Nephron progenitor cell (in vitro differentiated cells): ENCODE measurements at regions not wholly inside any gene's neighbourhood (a gene's known extent, or its start where the extent isn't known, plus 50 kb on each side); places are given as distances from the start of the nearest gene placed in this dataset.
"Not testable (repeated sequence)": the region's sequence is repeated elsewhere in the genome, so short reads cannot be mapped to it uniquely, and the experiment has no call there.

Experiments used
- DNase-seq: peaks from one replicate; pipeline ENCODE4 v3.0.0; 2021
- H3K27ac Mint-ChIP-seq: 2 replicates; pipeline ENCODE4 v1.8.0; 2021; ENCODE audit warnings: mild to moderate bottlenecking, moderate library complexity, mixed read lengths
- H3K27me3 Mint-ChIP-seq: 2 replicates; pipeline ENCODE4 v1.8.0; 2021; ENCODE audit warnings: mild to moderate bottlenecking, low read depth, mixed read lengths; ENCODE audit not compliant: poor library complexity
- H3K36me3 Mint-ChIP-seq: 2 replicates; pipeline ENCODE4 v1.8.0; 2021; ENCODE audit warnings: low read depth, mixed read lengths
- H3K4me1 Mint-ChIP-seq: 2 replicates; pipeline ENCODE4 v1.8.0; 2021; ENCODE audit warnings: mixed read lengths
- H3K4me3 Mint-ChIP-seq: 2 replicates; pipeline ENCODE4 v1.8.0; 2021; ENCODE audit warnings: mild to moderate bottlenecking, moderate library complexity, mixed read lengths
- H3K9me3 Mint-ChIP-seq: 2 replicates; pipeline ENCODE4 v1.8.0; 2021; ENCODE audit warnings: mild to moderate bottlenecking, moderate library complexity, mixed read lengths

DNA sequence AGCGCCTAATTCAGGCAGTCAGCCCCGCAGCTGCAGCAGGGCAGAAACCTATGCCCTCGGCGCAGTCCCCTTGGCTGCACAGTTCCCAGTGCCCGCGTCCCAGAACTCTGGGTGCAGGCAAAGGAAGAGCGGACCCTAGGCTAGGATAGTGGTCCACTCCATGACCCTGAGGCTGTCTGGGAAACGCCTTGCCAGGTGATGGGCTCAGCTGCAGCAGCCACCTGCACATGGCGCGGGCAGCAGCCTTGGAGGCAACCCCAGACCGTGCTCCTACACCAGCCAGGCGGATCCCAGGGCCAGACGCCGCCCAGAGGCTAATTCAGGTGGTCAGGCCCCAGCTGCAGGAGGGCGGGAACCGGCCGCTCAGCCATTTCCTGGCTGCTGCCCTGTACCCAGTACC, 83.0 kb downstream of the POTEC start:
- H3K27ac Mint-ChIP-seq, H3K4me3 Mint-ChIP-seq: not testable (repeated sequence)

DNA sequence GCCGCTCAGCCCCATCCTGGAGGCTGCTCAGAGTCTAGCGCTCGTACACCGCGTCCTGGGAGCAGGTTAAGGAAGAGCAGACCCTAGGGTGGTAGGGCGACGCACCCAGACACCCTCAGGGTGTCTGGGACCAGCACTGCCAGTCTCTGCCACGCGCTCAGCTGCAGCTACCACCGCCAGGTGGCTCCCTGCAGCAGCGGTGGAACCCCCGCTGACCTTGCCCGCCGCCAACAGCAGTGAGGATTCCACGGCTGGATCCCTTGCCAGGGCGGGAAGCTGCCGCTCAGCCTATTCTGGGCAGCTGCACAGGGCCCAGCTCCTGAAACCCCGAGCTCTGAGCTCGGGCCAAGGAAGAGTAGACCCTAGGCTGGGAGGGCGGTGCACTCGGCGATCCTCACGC, 83.6 kb downstream of the POTEC start:
- peaks cover 61% of the 10 kb centered on the region for H3K9me3 Mint-ChIP-seq
- not testable (repeated sequence) for H3K4me3 Mint-ChIP-seq, H3K27ac Mint-ChIP-seq, H3K36me3 Mint-ChIP-seq, DNase-seq, H3K27me3 Mint-ChIP-seq, H3K4me1 Mint-ChIP-seq

More for the DNA sequence above, 83.0 kb downstream of the POTEC start:
- H3K27me3 Mint-ChIP-seq, DNase-seq, H3K4me1 Mint-ChIP-seq, H3K36me3 Mint-ChIP-seq: not testable (repeated sequence)
- H3K9me3 Mint-ChIP-seq, result peaks cover 62% of the 10 kb centered on the region

DNA sequence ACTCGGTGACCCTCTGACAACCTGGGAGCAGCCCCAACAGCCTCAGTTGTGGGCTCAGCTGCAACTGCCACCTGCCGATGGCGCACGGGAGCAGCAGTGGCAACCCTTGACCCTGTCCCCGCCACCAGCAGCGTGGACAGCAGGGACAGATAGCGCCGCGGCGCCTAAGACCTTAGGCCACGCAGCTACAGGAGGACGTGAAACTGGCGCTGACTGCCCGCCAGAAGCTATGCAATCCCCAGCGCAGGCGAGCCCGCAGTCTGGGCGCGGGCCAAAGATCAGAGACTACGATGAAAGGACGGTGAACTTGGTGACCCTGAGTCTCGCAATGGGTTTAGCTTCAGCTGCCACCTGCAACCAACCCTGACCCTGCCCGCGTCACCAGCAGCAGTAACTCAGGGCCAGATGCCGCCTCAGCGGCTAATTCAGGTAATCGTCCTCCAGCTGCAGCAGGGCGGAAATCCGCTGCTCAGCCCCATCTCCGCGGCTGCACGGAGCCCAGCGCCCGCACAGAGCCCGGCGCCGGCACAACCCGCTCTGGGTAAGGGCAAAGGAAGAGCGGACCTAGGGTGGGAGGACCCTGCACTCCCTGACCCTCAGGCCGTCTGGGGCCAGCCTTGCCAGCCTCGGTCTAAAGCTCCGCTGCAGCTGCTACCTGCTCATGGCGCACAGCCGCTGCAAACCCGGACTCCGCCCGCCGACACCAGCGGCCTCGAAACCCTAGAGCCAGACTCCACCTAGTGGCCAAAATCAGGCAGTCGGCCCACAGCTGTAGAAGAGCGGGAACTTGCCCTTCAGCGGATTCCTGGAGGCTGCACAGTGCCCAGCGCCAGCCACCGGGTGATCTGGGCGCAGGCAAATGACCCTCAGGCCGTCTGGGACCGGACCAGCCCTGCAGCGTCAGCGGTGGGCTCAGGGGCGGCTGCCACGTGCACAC, 85.1 kb downstream of the POTEC start:
- H3K27ac Mint-ChIP-seq, H3K27me3 Mint-ChIP-seq, DNase-seq, H3K4me1 Mint-ChIP-seq, H3K4me3 Mint-ChIP-seq, H3K36me3 Mint-ChIP-seq: not testable (repeated sequence)
- H3K9me3 Mint-ChIP-seq, result peaks cover 49% of the 10 kb centered on the region

DNA sequence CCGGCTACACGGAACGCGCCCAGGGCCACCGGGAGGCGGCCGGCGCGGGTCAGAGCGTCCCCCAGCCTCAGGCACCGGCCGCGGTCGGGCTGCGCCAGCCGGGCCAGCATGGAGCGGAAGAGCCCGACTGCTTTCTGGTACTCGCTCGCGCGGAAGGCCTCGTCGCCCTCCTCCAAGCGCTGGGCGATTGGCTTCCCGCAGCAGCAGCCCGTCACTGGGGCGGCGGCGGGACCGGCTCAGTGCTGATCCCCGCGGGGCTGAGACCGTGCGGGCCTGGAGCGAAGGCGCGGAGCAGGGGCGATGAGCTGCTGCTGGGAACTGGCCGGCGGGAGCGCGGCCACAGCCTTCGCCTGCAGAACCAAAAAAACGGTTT, 92.8 kb downstream of the POTEC start:
- peaks cover 30% of the 10 kb centered on the region for H3K9me3 Mint-ChIP-seq
- H3K36me3 Mint-ChIP-seq, H3K4me3 Mint-ChIP-seq, DNase-seq, H3K27ac Mint-ChIP-seq, H3K4me1 Mint-ChIP-seq, H3K27me3 Mint-ChIP-seq: not testable (repeated sequence)

DNA sequence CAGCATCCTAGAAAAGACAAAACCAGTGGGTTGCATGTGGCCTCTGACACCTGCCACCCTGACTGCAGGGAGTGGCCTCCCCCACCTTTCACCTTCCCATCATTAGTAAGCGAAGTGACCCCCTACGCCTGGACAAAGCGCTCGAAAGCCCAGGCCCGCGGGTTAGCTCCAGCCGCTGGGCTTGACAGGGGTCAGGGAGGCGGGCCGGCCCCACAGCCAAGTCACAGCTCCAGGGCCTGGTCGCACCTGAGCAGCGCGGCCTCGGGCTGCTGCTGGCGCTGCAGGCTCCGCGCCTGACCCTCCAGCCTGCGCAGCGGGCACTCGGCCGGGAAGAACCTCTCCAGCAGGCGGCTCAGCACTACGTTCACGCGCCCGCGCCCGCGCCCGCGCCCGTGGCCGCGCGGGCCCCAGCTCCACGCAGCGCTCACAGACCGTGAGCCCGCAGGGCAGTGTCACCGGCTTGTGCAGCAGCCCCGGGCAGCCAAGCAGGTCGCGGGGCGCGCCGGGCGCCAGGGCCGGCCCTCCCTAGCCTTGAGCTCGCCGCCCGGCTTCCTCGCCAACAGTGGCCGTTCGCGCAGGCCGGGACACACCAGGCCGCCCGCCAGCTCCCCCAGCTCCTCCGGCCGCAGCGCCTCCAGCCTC, 93.3 kb downstream of the POTEC start:
- H3K27me3 Mint-ChIP-seq, H3K4me3 Mint-ChIP-seq, DNase-seq, H3K36me3 Mint-ChIP-seq, H3K27ac Mint-ChIP-seq, H3K4me1 Mint-ChIP-seq: not testable (repeated sequence)
- peaks cover 28% of the 10 kb centered on the region for H3K9me3 Mint-ChIP-seq

DNA sequence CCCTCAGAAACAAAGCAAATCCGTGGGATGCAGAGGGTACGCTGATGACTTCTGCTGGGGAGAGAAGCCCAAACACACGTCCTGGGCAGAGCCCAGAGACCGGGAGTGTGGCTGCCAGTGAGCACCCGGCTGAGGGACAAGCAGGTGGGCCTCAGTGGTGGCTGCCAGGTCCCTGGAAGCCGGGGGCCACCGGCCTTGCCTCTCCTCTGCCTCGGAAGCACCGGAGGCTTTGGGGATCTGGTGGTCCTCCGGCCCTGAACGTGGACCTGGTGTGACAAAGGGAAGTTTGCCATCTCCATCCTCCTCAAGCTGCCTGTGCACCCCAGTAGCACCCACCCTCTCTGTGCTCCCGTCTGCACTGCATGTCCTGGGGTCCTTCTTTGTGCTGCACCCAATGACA, 94.3 kb downstream of the POTEC start:
- not testable (repeated sequence) for H3K4me1 Mint-ChIP-seq, H3K27me3 Mint-ChIP-seq, H3K4me3 Mint-ChIP-seq, DNase-seq, H3K27ac Mint-ChIP-seq, H3K36me3 Mint-ChIP-seq
- H3K9me3 Mint-ChIP-seq, result peaks cover 31% of the 10 kb centered on the region

DNA sequence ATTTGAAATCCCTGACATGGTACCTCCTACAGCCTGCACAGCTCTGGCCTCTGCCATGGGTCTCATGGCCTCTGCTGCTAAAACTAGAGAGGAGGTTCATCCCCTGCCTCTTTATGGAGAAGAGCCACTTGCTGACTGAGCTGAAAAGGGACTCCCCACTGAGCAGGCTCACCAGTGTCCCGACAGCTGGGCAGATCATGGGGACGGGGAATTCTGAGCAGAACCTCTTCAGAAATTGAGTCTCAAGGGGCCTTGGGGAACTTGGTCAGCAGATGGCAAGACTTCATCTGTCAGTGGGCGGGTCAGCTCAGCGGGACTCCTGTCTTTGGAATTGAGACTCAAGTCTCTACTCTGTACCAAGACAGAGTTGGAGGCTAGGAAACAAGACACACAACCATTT, 95.7 kb downstream of the POTEC start:
- H3K9me3 Mint-ChIP-seq, result peaks cover 31% of the 10 kb centered on the region
- DNase-seq, H3K27ac Mint-ChIP-seq, H3K4me1 Mint-ChIP-seq, H3K27me3 Mint-ChIP-seq, H3K36me3 Mint-ChIP-seq, H3K4me3 Mint-ChIP-seq: not testable (repeated sequence)

DNA sequence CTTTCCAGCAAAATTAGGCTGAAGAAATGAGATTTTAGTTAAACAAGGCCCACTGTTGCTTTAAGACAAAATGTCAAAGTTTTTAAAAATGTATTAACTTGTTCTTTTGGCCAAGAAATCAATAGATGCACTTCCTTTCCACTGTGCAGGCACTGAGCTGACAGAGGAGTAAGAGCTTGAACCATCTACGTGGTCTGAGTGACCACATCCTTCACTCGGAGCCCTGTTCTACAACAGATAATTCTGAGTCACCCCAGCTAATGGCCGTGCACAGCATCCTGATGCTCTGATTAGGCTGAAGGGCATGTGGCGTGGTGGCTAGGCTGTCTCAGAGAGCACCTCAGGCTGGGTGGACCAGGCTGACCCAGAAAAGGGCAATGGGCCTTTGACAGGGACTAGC, 107.9 kb downstream of the POTEC start:
- not testable (repeated sequence) for H3K4me1 Mint-ChIP-seq, H3K4me3 Mint-ChIP-seq, DNase-seq, H3K27ac Mint-ChIP-seq, H3K36me3 Mint-ChIP-seq, H3K27me3 Mint-ChIP-seq
- H3K9me3 Mint-ChIP-seq, result peaks cover 41% of the 10 kb centered on the region

DNA sequence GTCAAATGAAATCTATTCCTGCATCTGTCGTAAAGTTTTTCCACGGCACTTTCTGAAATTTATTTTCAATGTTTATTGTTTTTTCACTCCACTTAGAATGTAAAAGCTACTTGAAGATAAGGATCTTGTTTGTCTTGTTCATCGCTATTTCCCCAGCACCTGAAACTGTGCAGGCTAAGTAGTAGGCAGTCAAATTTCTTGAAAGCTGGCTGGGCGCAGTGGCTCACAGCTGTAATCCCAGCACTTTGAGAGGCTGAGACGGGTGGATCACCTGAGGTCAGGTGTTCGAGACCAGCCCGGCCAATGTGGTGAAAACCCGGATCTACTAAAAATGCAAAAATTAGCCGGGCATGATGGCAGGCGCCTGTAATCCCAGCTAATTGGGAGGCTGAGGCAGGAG, 111.0 kb downstream of the POTEC start:
- H3K4me1 Mint-ChIP-seq, H3K36me3 Mint-ChIP-seq, DNase-seq, H3K27ac Mint-ChIP-seq, H3K4me3 Mint-ChIP-seq, H3K27me3 Mint-ChIP-seq: not testable (repeated sequence)
- H3K9me3 Mint-ChIP-seq, result peaks cover 44% of the 10 kb centered on the region

DNA sequence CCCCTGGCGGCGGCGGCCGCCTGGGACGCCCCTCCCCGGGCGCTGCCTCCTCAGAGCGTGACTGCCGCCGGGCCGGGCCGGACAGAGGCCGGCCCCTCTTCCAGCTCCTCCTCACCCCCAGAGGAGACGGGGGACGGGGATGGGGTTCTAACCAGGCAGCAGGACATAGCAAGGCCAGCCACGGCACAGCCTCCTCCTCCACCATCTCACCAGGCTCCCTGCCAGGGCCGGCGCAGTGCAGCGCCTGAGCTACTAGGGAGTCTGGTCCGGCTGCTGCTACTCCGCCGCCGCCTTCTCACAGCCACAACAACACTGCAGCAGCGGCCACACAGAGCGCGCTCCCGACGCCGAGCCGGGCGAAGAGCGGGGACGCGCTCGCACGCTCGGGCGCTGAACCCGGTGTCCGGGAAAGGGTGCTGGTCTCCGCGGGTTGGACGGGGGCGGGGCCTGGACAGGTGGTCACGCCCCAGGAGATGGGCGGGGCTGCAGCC, 112.3 kb downstream of the POTEC start:
- H3K4me1 Mint-ChIP-seq, DNase-seq, H3K27me3 Mint-ChIP-seq, H3K4me3 Mint-ChIP-seq, H3K36me3 Mint-ChIP-seq, H3K27ac Mint-ChIP-seq: not testable (repeated sequence)
- H3K9me3 Mint-ChIP-seq, result peaks cover 46% of the 10 kb centered on the region

DNA sequence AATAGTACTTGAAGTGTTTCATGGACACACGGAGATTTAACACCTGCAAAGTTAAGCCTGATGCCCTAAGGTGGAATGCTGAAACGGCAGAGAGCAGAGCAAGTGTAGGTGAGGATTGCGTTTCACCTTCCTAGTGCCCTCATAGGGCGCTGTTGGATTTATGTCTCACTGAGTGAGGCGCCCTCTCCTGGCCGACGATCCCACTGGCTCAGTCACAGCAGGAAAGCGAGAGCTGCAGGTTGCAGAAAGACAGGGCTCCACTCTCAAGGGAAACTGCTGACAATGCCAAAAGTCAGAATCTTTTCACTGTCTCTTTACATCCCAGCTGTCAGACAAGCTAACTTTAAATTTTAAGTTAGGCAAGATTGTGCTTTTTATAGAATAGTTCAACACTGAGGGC, 127.6 kb downstream of the POTEC start:
- not testable (repeated sequence) for H3K4me1 Mint-ChIP-seq, H3K4me3 Mint-ChIP-seq, H3K27ac Mint-ChIP-seq, DNase-seq, H3K36me3 Mint-ChIP-seq, H3K27me3 Mint-ChIP-seq
- peaks cover 44% of the 10 kb centered on the region for H3K9me3 Mint-ChIP-seq

DNA sequence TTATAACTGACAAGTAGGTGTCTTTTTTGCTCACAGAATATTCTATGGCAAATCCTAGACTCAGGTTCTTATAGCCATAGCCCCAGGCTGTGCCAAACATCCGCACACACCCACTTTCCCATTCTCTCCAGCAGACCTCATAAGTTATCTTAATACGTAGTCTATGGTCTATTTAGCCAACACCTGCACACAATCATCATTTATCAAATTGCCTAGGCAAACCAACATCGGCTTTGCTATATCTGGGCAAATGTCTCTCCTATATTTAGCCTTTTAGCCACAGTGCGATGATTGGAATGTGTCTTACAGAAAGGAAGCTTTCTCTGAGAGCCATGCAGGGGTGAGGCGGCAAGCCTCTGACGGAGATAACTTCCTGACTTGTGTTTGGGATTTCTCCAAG, 128.0 kb downstream of the POTEC start:
- not testable (repeated sequence) for H3K4me3 Mint-ChIP-seq, DNase-seq, H3K4me1 Mint-ChIP-seq

DNA sequence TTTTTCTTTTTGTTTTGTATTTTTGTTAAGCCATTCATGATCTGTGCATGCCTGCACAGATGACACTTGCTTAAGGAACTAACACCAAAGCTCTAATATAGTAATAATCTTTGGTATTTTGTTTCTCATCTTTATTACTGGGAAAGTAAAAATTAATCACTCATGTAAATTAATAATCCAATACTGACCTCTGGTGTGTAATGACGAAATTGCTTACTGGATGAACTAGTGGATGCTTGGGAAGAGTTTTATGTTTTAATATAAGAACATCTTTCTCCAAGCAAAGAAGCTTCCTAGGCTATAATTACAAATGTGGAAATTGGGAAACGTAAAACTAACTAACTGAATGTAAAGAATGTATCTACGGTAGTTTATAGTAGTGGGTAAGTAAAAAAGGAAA, 147.9 kb downstream of the POTEC start:
- H3K4me1 Mint-ChIP-seq, H3K27me3 Mint-ChIP-seq, DNase-seq, H3K36me3 Mint-ChIP-seq, H3K4me3 Mint-ChIP-seq, H3K27ac Mint-ChIP-seq: not testable (repeated sequence)
- peaks cover 58% of the 10 kb centered on the region for H3K9me3 Mint-ChIP-seq

More for the DNA sequence above, 128.0 kb downstream of the POTEC start:
- H3K27ac Mint-ChIP-seq, H3K36me3 Mint-ChIP-seq, H3K27me3 Mint-ChIP-seq: not testable (repeated sequence)
- H3K9me3 Mint-ChIP-seq, result peaks cover 42% of the 10 kb centered on the region

DNA sequence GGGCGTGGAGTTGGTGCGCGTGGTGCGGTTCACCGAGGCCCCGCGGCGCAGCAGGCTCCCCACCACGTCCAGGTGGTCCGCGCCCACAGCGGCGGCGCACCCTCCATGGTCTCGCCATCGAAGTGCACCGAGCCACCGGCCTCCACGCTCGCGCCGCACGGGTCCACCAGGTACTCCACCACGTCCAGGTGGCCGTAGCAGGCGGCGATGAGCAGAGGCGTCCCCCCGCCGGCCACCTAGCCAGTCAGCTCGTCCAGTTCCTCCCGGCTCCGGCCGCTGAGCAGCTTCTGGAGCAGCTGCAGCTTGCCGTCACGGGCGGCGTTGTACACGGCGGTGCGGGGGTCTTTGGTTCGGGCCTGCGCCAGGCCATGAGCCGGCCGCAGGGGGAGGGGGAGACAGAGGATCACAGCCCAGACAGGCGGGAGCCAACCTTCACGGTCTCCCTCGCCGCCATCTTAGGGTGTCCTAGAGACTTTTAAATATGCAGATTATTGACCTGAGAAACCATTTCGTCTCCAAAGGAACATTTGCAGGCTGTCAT, 149.8 kb downstream of the POTEC start:
- not testable (repeated sequence) for H3K27ac Mint-ChIP-seq, H3K36me3 Mint-ChIP-seq, DNase-seq, H3K27me3 Mint-ChIP-seq, H3K4me3 Mint-ChIP-seq, H3K4me1 Mint-ChIP-seq
- H3K9me3 Mint-ChIP-seq, result peaks cover 47% of the 10 kb centered on the region
